ENCODE measurements at regions not wholly inside any gene's neighbourhood (a gene's known extent, or its start where the extent isn't known, plus 50 kb on each side); places are given as distances from the start of the nearest gene placed in this dataset.

DNA sequence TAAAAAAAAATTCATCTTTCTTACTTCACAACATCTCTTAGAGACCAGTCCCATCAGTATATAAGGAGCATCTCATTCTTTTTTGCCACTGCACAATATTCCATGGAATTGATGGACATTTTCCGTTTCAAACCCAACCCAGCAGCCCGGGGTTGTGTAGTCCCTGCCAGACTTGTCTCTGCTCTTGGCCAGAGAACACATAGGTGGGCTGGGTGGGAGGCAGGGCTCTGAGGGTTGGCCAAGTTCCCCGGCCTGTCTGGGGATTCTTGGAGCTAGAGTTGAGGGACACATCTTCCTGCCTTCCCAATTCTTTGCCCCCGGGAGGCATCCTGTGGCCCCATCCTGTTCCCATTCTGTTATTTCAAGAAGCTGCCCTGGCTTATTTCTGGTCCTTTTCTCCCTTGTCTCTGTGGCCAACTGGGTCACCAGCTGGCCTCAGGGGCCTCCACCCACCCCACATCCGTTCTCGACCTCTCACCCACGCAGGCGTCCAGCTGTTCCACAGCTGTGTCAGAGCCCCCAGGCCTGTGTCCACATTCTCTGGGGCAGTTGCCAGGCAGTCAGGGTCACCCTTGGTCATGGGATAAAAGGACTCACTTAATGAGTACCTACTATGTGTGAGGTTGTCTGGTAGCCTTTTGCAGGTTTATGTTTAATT is 52.0 kb upstream of the CCDC63 start:
- DNase-seq (peak; percentile 85), ATAC-seq (peak; percentile 94)
- intact Hi-C loops (cut with micrococcal nuclease) = no loop called here

GRCh38 chr12:110796952-110797351 is 49.8 kb upstream of the CCDC63 start:
- DNase-seq (no peak), ATAC-seq (no peak)
- intact Hi-C loops (cut with micrococcal nuclease) = no loop called here
